Upper lobe of right lung (tissue), 1 donor: ENCODE measurements at regions not wholly inside any gene's neighbourhood (a gene's known extent, or its start where the extent isn't known, plus 50 kb on each side); places are given as distances from the start of the nearest gene placed in this dataset.

Experiments
- ATAC-seq: fragments of 200-7000 bp; cut with Tn5 transposase; one replicate; pipeline ENCODE4 v1.9.1; 2020; ENCODE audit warnings: mild to moderate bottlenecking, moderate library complexity
- DNase-seq: peaks from one replicate; pipeline ENCODE4 v3.0.0-alpha.2; 2020
- H3K27ac ChIP-seq: fragments of 200-600 bp; one replicate; pipeline ENCODE4 v1.8.0; 2022
- H3K27me3 ChIP-seq: fragments of 200-600 bp; one replicate; pipeline ENCODE4 v1.8.0; 2022; ENCODE audit warnings: mild to moderate bottlenecking
- H3K36me3 ChIP-seq: fragments of 200-600 bp; one replicate; pipeline ENCODE4 v1.8.0; 2022
- H3K4me1 ChIP-seq: fragments of 200-600 bp; one replicate; pipeline ENCODE4 v1.8.0; 2022
- H3K4me3 ChIP-seq: fragments of 200-600 bp; one replicate; pipeline ENCODE4 v1.8.0; 2022; ENCODE audit warnings: mild to moderate bottlenecking
- H3K9me3 ChIP-seq: fragments of 200-600 bp; one replicate; pipeline ENCODE4 v1.8.0; 2022
- intact Hi-C: fragments of 100-400 bp; cut with DNase I; formaldehyde crosslinking; loops from one replicate; pipeline ENCODE4 v1.11.0; 2022
- TF ChIP-seq, protein P1 (sequence below): fragments of 200-600 bp; IDR thresholded peaks from one replicate; pipeline ENCODE4 v1.8.0; 2022; ENCODE audit warnings: antibody characterized with exemption
- donor health status: DM: no; HTN: yes; CAD: no; lungs with severe emphysema.

DNA sequence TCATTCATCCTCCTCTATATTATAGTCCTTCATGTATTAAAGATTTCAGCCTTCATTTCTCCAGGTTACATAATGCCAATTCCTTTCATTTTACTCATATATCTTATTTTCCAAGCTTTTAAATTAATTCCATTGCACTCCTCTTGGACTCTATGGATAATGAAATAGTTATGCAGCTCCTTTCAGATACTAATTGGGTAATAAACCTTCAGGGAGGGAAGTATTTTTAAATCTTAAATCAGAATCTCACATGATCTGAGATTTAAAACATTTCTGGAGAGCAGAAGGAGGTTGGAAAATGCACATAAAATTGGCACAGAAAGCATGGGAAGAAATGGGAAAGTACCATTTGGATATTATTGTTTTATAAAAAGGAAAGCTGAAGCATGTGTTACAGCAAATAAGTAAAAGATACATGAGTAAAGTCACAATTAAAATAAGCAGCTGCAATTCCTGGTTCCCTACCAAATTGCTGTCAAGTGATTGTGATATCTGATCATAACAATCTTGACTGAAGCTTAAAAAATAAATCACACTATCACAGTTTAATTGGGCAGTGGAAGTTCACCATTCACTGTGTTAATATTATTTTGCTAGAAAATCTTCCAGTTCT is 257.9 kb upstream of the NREP start:
- ATAC-seq (no peak), DNase-seq (no peak)
- no peaks in the 10 kb centered on the region for H3K36me3 ChIP-seq
- H3K27ac ChIP-seq = no peak overlapping the region
- no peaks in the 10 kb centered on the region for H3K4me1 ChIP-seq
- TF ChIP-seq, protein P1, sequence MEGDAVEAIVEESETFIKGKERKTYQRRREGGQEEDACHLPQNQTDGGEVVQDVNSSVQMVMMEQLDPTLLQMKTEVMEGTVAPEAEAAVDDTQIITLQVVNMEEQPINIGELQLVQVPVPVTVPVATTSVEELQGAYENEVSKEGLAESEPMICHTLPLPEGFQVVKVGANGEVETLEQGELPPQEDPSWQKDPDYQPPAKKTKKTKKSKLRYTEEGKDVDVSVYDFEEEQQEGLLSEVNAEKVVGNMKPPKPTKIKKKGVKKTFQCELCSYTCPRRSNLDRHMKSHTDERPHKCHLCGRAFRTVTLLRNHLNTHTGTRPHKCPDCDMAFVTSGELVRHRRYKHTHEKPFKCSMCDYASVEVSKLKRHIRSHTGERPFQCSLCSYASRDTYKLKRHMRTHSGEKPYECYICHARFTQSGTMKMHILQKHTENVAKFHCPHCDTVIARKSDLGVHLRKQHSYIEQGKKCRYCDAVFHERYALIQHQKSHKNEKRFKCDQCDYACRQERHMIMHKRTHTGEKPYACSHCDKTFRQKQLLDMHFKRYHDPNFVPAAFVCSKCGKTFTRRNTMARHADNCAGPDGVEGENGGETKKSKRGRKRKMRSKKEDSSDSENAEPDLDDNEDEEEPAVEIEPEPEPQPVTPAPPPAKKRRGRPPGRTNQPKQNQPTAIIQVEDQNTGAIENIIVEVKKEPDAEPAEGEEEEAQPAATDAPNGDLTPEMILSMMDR = no peak
- no peaks in the 10 kb centered on the region for H3K27me3 ChIP-seq
- H3K4me3 ChIP-seq = no peak overlapping the region
- H3K9me3 ChIP-seq = no peaks in the 10 kb centered on the region
- intact Hi-C loops = no loop called here

DNA sequence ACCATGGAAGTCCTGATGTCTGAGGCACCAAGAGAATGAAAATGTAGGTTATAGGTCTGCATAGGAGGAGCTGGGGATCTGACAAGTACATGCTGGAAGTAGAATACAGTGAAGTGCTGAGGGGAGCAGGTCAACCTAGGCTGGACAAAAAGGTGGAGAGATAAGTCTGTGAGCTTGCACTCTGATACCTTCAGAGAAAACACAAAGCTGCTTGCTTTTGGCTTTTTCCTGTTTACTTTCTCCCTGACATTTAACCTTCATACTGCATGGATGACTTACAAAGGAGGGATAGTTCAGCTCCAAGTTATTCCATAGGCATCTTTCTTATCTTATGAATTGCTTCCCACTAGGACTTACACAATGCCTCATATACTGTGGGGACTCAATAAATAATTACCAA is 256.7 kb upstream of the NREP start:
- no peak for DNase-seq

DNA sequence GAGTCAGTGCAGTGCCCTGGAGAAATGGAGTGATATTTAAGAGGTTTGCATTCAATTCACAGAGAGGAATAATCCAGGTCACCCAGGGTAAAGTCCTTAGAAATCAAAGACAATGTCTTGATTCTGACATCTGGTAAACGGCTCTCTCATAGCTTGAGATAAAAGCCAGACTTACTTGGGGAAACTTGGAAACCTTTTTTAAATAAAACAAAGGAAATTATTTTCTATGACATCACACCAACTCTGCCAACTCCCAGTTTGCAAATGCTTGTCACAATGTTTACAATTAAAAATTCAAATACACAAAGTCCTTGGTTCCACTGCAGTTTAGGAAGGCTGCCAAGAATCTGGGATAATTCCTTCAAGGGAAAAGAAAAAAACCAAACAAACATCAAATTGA is 255.1 kb upstream of the NREP start:
- ATAC-seq (no peak), DNase-seq (no peak)

More for the DNA sequence above, 256.7 kb upstream of the NREP start:
- intact Hi-C loops = no loop called here
- TF ChIP-seq, protein P1 = no peak
- Histone ChIP-seq H3K4me3 (no peak overlapping the region), H3K4me1 (no peaks in the 10 kb centered on the region), H3K9me3 (no peaks in the 10 kb centered on the region), H3K36me3 (no peaks in the 10 kb centered on the region), H3K27ac (no peak overlapping the region), H3K27me3 (no peaks in the 10 kb centered on the region)
- no peak for ATAC-seq

DNA sequence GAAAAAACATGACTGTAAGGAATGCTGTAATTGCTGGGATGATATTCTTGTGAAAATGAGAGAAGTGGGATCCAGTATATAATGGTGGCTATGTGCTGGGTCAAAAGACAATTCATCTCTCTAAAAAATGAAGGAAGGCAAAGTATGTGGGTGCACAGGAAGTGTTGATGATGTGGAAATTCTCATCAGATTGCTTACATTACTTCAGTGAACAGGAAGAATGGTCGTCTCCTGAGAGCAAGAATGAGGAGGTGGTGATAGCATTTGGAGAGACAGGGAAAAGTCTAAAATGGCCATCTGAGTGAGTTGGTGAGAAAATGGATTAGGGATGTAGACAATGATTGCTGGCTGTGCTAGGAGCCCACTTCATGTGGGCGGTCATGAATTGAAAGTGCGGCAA is 253.5 kb upstream of the NREP start:
- H3K27me3 ChIP-seq = no peaks in the 10 kb centered on the region
- H3K4me1 ChIP-seq = no peaks in the 10 kb centered on the region
- ATAC-seq = no peak
- no peak overlapping the region for H3K27ac ChIP-seq
- no peak for DNase-seq
- TF ChIP-seq, protein P1 = no peak
- H3K36me3 ChIP-seq = no peaks in the 10 kb centered on the region
- intact Hi-C loops = no loop called here
- no peaks in the 10 kb centered on the region for H3K9me3 ChIP-seq
- H3K4me3 ChIP-seq = no peak overlapping the region

More for the DNA sequence above, 255.1 kb upstream of the NREP start:
- intact Hi-C loops = no loop called here
- Histone ChIP-seq H3K27me3 (no peaks in the 10 kb centered on the region), H3K36me3 (no peaks in the 10 kb centered on the region), H3K4me3 (no peak overlapping the region), H3K9me3 (no peaks in the 10 kb centered on the region), H3K27ac (no peak overlapping the region), H3K4me1 (no peaks in the 10 kb centered on the region)
- TF ChIP-seq, protein P1 = no peak

DNA sequence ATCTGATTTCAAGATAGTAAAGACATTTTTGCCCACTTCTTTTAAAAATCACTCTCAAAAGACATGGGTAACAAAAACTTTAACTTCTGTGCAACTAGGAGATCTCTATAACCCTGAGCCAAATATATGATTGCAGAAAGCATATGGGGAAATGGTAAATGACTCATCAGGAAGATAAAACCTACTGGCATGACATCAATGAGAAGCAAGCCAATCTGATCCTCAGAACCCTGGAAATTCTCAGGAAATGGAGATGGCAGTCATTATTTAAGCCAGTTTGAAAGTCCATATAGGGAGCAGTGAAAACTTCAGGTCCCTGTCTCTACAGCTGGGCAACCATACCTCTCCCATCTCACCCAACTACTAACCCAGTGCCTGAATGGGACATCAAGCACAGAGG is 249.7 kb upstream of the NREP start:
- no peaks in the 10 kb centered on the region for H3K9me3 ChIP-seq
- H3K27ac ChIP-seq = no peak overlapping the region
- H3K4me3 ChIP-seq = no peak overlapping the region
- DNase-seq (no peak), ATAC-seq (no peak)
- H3K27me3 ChIP-seq = no peaks in the 10 kb centered on the region
- no peaks in the 10 kb centered on the region for H3K36me3 ChIP-seq
- no peaks in the 10 kb centered on the region for H3K4me1 ChIP-seq
- TF ChIP-seq, protein P1 = no peak
- intact Hi-C loops = no loop called here

DNA sequence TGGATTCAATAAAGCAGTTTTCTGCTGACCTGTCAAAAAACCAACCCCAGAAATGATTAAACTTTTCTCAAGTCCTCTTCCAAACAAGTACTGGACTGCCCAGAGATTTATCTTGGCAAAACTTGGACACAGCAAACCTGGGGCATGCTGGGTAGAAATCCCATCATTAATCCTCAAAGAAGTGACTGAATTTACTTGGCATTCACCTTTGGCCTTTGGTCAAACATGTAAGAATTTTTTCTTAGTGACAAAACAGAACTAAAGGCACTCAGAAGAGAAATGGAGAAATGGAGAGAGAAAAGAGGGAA is 248.6 kb upstream of the NREP start:
- ATAC-seq (no peak), DNase-seq (no peak)
- Histone ChIP-seq H3K4me1 (no peaks in the 10 kb centered on the region), H3K27me3 (no peaks in the 10 kb centered on the region), H3K36me3 (no peaks in the 10 kb centered on the region), H3K9me3 (no peaks in the 10 kb centered on the region), H3K27ac (no peak overlapping the region), H3K4me3 (no peak overlapping the region)
- TF ChIP-seq, protein P1 = no peak
- intact Hi-C loops = no loop called here
